Tibial artery (tissue), 4 donors: ENCODE measurements at regions not wholly inside any gene's neighbourhood (a gene's known extent, or its start where the extent isn't known, plus 50 kb on each side); places are given as distances from the start of the nearest gene placed in this dataset.

ENCODE experiments used
- DNase-seq, 2 donors: peaks; one replicate each; pipeline ENCODE4 v3.0.0-alpha.2; 2019
- H3K27ac ChIP-seq, 2 donors: fragments of 200-600 bp; sonication (generic) in 1 of 2; 1 replicate in 1 of 2; 2 replicates in 1 of 2; pipeline ENCODE4 v1.5.1; 2018 to 2019; ENCODE audit warnings: mild to moderate bottlenecking in 1 of 2
- H3K27me3 ChIP-seq, 2 donors: fragments of 200-600 bp; sonication (generic) in 1 of 2; one replicate each; pipeline versions ENCODE4 v1.5.1 to v1.6.0; 2016 to 2019
- H3K36me3 ChIP-seq, 3 donors: fragments of 200-600 bp; sonication (generic) in 2 of 3; one replicate each; pipeline ENCODE4 v1.5.1; 2016 to 2019; ENCODE audit warnings: mild to moderate bottlenecking in 2 of 3
- H3K4me1 ChIP-seq, 4 donors: fragments of 200-600 bp; sonication (generic) in 2 of 4; 1 replicate in 3 of 4; 2 replicates in 1 of 4; pipeline ENCODE4 v1.5.1; 2016 to 2019
- H3K4me3 ChIP-seq, 2 donors: fragments of 200-600 bp; sonication (generic) in 1 of 2; 1 replicate in 1 of 2; 2 replicates in 1 of 2; pipeline ENCODE4 v1.5.1; 2018 to 2019; ENCODE audit warnings: mild to moderate bottlenecking in 2 of 2
- H3K9me3 ChIP-seq, 3 donors: fragments of 200-600 bp; sonication (generic) in 1 of 3; one replicate each; pipeline ENCODE4 v1.5.1; 2016 to 2019
- intact Hi-C: fragments of 100-400 bp; cut with DNase I; formaldehyde crosslinking; loops from one replicate; pipeline ENCODE4 v1.15.0; 2023; ENCODE audit warnings: low total_unique reads
- TF ChIP-seq, protein P1 (sequence below), 2 experiments: fragments of 200-600 bp in 1 of 2; fragments of 450-650 bp in 1 of 2; IDR thresholded peaks; one replicate each; pipeline ENCODE4 v1.5.1; 2017 to 2019; ENCODE audit warnings: antibody characterized with exemption in 2 of 2, mild to moderate bottlenecking in 1 of 2, moderate library complexity in 1 of 2

DNA sequence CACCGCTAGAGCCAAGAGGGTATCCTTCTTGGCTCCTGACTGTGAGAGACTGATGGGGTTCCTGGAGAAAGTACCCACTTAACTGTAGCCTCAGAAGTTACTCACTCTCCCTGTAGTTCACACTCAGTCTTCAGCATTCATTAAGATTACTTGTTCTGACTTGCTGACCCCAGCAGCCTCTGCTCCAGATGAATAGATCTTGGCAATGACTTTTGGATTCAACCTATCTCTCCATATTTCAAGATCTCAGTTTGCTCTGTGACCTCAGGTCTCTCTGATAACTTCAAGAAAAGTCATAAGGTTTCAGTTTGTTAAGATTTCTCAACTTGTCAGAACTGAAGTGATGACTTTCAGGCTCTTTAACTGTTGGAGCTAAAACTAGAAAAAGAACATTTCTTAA, 825.6 kb downstream of the PCDH7 start:
- H3K4me3 ChIP-seq, result no peak overlapping the region
- no peak overlapping the region for H3K27ac ChIP-seq
- H3K4me1 ChIP-seq, result no peaks in the 10 kb centered on the region
- no peaks in the 10 kb centered on the region for H3K27me3 ChIP-seq
- H3K9me3 ChIP-seq, result no peaks in the 10 kb centered on the region
- H3K36me3 ChIP-seq, result no peaks in the 10 kb centered on the region
- intact Hi-C loops, result no loop called here
- TF ChIP-seq, protein P1, sequence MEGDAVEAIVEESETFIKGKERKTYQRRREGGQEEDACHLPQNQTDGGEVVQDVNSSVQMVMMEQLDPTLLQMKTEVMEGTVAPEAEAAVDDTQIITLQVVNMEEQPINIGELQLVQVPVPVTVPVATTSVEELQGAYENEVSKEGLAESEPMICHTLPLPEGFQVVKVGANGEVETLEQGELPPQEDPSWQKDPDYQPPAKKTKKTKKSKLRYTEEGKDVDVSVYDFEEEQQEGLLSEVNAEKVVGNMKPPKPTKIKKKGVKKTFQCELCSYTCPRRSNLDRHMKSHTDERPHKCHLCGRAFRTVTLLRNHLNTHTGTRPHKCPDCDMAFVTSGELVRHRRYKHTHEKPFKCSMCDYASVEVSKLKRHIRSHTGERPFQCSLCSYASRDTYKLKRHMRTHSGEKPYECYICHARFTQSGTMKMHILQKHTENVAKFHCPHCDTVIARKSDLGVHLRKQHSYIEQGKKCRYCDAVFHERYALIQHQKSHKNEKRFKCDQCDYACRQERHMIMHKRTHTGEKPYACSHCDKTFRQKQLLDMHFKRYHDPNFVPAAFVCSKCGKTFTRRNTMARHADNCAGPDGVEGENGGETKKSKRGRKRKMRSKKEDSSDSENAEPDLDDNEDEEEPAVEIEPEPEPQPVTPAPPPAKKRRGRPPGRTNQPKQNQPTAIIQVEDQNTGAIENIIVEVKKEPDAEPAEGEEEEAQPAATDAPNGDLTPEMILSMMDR (IDR thresholded peaks at IDR 0.05), result no peak
- DNase-seq, result no peak

DNA sequence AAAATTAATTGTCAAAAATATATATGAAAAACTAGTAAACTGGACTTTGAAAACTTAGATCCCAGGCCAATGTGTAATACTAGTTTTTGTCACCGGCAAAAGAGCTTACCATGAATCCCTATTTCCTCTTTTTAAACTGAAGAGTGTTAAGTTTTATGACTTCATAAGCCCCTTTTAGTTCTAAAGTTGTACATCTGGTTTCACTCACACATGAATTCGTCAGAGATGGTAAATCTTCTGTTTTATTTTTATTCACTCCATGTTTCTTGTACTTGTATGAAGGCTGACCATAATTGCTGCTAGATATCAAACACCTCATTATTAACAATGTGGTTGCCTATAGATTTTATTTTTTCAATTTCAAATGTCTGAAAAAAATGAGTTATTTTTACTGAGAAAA, 827.9 kb downstream of the PCDH7 start:
- Histone ChIP-seq H3K4me1 (no peaks in the 10 kb centered on the region), H3K27ac (no peak overlapping the region), H3K4me3 (no peak overlapping the region), H3K27me3 (no peaks in the 10 kb centered on the region), H3K9me3 (no peaks in the 10 kb centered on the region), H3K36me3 (no peaks in the 10 kb centered on the region)
- DNase-seq, result no peak
- intact Hi-C loops, result no loop called here
- TF ChIP-seq, protein P1 (IDR thresholded peaks at IDR 0.05), result no peak

DNA sequence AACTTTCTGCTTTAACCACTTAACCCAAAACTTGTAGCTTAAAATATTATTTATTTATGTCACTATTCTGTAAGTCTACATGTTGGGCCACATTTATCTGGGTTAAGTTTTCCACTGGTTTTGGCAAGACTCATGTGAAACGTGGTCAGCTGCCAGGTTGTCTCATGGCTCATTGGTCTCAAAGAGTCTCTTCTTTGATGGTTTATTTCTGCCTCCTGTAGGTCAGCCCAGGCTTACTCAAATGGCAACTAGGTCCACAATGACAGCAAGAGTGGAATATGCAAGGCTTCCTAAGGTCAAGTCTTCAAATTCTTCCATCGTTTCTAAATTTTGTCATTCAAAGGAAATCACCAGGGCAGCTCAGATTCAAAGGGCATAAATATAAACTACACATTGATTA, 828.7 kb downstream of the PCDH7 start:
- intact Hi-C loops, result no loop called here
- no peaks in the 10 kb centered on the region for H3K4me1 ChIP-seq
- no peak overlapping the region for H3K27ac ChIP-seq
- TF ChIP-seq, protein P1 (IDR thresholded peaks at IDR 0.05), result no peak
- no peaks in the 10 kb centered on the region for H3K36me3 ChIP-seq
- no peaks in the 10 kb centered on the region for H3K9me3 ChIP-seq
- H3K27me3 ChIP-seq, result no peaks in the 10 kb centered on the region
- DNase-seq, result peak in 1 of 2 donors; percentile 10
- no peak overlapping the region for H3K4me3 ChIP-seq

DNA sequence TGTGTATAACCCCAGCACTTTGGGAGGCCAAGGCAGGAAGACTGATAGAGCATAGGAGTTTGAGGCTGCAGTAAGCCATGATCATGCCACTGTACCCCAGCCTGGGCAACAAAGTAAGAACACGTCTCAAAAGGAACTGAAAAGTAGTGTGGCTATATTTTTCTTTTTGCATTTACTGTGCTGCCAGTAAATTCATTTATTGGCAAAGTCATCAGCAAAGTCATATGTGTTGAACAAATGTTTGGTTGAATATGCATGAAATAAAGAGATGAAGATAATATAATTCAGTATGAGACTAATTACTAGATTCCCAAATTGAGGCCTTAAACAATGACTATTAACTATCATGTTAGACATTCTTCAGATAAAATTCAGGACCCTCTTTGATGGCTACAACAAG, 829.1 kb downstream of the PCDH7 start:
- intact Hi-C loops, result no loop called here
- no peaks in the 10 kb centered on the region for H3K4me1 ChIP-seq
- H3K36me3 ChIP-seq, result no peaks in the 10 kb centered on the region
- no peak for DNase-seq
- no peaks in the 10 kb centered on the region for H3K9me3 ChIP-seq
- no peak overlapping the region for H3K4me3 ChIP-seq
- H3K27ac ChIP-seq, result no peak overlapping the region
- H3K27me3 ChIP-seq, result no peaks in the 10 kb centered on the region
- TF ChIP-seq, protein P1 (IDR thresholded peaks at IDR 0.05), result no peak

DNA sequence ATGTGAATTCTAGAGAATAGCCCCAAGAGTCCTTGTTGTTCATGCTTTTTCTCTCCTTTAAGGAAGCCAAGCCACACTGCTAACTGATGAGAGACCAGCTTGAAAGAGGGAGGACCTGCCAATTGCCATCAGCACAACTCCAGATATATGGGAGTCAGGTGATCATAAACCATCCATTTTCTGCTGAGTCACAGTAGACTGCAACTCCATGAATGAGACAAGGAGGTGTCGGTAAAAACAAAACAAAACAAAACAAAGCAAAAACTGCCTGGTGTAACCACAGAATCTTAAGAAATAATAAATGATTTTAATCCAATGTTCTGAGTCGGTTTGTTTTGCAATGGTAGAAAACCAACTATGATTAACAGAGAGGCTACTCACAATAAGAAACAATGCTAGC, 837.3 kb downstream of the PCDH7 start:
- Histone ChIP-seq H3K4me3 (no peak overlapping the region), H3K27me3 (no peaks in the 10 kb centered on the region), H3K9me3 (no peaks in the 10 kb centered on the region), H3K36me3 (no peaks in the 10 kb centered on the region), H3K4me1 (no peaks in the 10 kb centered on the region), H3K27ac (no peak overlapping the region)
- TF ChIP-seq, protein P1 (IDR thresholded peaks at IDR 0.05), result no peak
- intact Hi-C loops, result no loop called here
- DNase-seq, result no peak

DNA sequence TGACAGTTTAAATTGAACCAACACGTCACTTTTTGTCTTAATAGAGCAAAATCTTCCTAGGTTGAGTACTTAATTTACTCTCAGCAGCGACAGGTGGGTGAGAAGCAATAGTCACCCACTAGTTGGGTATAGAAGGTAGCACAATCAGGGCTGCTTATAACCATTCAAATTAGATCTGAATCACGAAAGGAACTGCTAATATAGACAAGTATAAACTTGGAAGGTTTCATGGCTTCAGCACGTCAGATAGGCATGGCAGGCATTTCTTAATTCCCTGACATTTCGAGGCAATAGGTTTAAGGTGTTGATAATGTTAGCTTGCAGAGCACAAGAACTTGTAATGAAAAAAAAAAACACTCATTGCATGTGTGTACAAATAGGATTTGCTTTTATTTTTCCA, 853.4 kb downstream of the PCDH7 start:
- Histone ChIP-seq H3K4me1 (no peaks in the 10 kb centered on the region), H3K27ac (no peak overlapping the region), H3K36me3 (no peaks in the 10 kb centered on the region), H3K9me3 (no peaks in the 10 kb centered on the region), H3K27me3 (no peaks in the 10 kb centered on the region), H3K4me3 (no peak overlapping the region)
- TF ChIP-seq, protein P1 (IDR thresholded peaks at IDR 0.05), result no peak
- intact Hi-C loops, result no loop called here
- DNase-seq, result no peak
